Breast epithelium (tissue), 4 donors: ENCODE measurements at regions not wholly inside any gene's neighbourhood (a gene's known extent, or its start where the extent isn't known, plus 50 kb on each side); places are given as distances from the start of the nearest gene placed in this dataset.

Experiments
- DNase-seq, 2 donors: peaks; one replicate each; pipeline ENCODE4 v3.0.0-alpha.2; 2019; ENCODE audit warnings: low spot score in 2 of 2
- H3K27ac ChIP-seq, 2 donors: fragments of 200-600 bp; sonication (generic) in 1 of 2; one replicate each; pipeline ENCODE4 v1.5.1; 2016 to 2019; ENCODE audit warnings: mild to moderate bottlenecking in 1 of 2
- H3K27me3 ChIP-seq, 2 donors: fragments of 200-600 bp; sonication (generic) in 1 of 2; one replicate each; pipeline versions ENCODE4 v1.5.1 to v1.6.0; 2017 to 2019; ENCODE audit warnings: control low read depth in 1 of 2, mild to moderate bottlenecking in 1 of 2
- H3K36me3 ChIP-seq: fragments of 200-600 bp; one replicate; pipeline ENCODE4 v1.5.1; 2019
- H3K4me1 ChIP-seq, 2 donors: fragments of 200-600 bp; sonication (generic); one replicate each; pipeline ENCODE4 v1.5.1; 2016 to 2019; ENCODE audit warnings: control low read depth in 1 of 2
- H3K4me3 ChIP-seq, 3 donors: fragments of 200-600 bp; sonication (generic); 1 replicate in 2 of 3; 2 replicates in 1 of 3; pipeline ENCODE4 v1.5.1; 2016 to 2019; ENCODE audit warnings: mild to moderate bottlenecking in 3 of 3, moderate library complexity in 2 of 3
- H3K9me3 ChIP-seq, 2 donors: fragments of 200-600 bp; sonication (generic) in 1 of 2; one replicate each; pipeline ENCODE4 v1.5.1; 2016 to 2019; ENCODE audit warnings: control low read depth in 1 of 2
- POLR2A ChIP-seq: fragments of 450-650 bp; IDR thresholded peaks from one replicate; pipeline ENCODE4 v1.6.1; 2016; ENCODE audit warnings: antibody characterized with exemption, mild to moderate bottlenecking, moderate library complexity
- POLR2AphosphoS5 ChIP-seq, 3 donors: sonication (generic); formaldehyde crosslinking; IDR thresholded peaks; one replicate each; pipeline ENCODE4 v1.6.1; 2017; ENCODE audit warnings: antibody characterized with exemption in 3 of 3
- intact Hi-C: fragments of 100-400 bp; cut with DNase I; formaldehyde crosslinking; loops from one replicate; pipeline ENCODE4 v1.15.1; 2023; ENCODE audit warnings: low total_unique reads
- TF ChIP-seq, protein P1 (sequence below), 3 donors: fragments of 450-650 bp; IDR thresholded peaks; one replicate each; pipeline ENCODE4 v1.5.1; 2016 to 2017; ENCODE audit warnings: antibody characterized with exemption in 3 of 3, mild to moderate bottlenecking in 3 of 3, moderate library complexity in 3 of 3

DNA sequence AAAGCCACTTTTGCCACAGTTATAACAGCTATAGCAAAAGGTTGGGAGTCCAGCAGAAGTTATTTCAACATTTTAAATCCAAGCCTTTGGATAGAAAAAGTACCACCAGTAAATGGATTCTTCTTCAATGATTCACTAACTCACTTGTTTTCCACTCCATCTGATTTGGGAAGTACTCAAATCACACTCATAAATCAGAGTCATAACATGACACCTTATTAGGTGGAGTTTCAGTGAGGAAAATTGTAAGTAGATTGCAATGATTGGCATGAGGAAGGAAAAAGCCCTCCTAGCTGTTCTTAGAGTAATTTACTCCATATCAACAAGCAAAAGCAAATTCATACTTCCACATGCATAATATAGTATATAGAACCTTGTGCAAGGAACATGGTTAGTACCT lies 132.9 kb downstream of the NR4A2 start:
- Histone ChIP-seq H3K4me3 (no peak overlapping the region), H3K36me3 (no peaks in the 10 kb centered on the region), H3K27ac (no peak overlapping the region), H3K27me3 (no peaks in the 10 kb centered on the region), H3K4me1 (no peaks in the 10 kb centered on the region), H3K9me3 (no peaks in the 10 kb centered on the region)
- DNase-seq, result no peak
- intact Hi-C loops, result no loop called here
- TF ChIP-seq POLR2A, result no peak
- TF ChIP-seq POLR2AphosphoS5 (IDR thresholded peaks at IDR 0.05), result no peak
- TF ChIP-seq, protein P1, sequence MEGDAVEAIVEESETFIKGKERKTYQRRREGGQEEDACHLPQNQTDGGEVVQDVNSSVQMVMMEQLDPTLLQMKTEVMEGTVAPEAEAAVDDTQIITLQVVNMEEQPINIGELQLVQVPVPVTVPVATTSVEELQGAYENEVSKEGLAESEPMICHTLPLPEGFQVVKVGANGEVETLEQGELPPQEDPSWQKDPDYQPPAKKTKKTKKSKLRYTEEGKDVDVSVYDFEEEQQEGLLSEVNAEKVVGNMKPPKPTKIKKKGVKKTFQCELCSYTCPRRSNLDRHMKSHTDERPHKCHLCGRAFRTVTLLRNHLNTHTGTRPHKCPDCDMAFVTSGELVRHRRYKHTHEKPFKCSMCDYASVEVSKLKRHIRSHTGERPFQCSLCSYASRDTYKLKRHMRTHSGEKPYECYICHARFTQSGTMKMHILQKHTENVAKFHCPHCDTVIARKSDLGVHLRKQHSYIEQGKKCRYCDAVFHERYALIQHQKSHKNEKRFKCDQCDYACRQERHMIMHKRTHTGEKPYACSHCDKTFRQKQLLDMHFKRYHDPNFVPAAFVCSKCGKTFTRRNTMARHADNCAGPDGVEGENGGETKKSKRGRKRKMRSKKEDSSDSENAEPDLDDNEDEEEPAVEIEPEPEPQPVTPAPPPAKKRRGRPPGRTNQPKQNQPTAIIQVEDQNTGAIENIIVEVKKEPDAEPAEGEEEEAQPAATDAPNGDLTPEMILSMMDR (IDR thresholded peaks at IDR 0.05), result no peak

DNA sequence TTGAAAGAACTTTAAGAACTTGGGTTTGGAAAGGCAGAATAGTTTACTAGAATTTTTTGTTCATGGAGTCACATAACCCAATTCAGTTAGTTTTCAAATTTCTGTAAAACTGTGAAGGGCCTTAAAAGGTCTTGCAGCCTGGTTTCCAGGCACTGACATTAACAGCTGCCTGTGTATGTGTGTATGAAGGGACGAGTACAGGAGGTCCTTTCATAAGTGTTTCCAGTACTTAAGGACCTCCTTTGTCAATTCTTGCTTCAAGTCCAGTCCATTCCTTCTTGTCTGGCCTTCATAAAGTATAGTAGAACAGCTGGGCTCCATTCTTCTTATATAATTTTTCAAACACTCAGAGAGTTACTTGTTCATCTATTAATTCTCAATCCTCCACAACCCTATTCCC lies 136.5 kb downstream of the NR4A2 start:
- no peak overlapping the region for H3K27ac ChIP-seq
- no peaks in the 10 kb centered on the region for H3K27me3 ChIP-seq
- H3K36me3 ChIP-seq, result no peaks in the 10 kb centered on the region
- H3K4me3 ChIP-seq, result no peak overlapping the region
- intact Hi-C loops, result no loop called here
- H3K9me3 ChIP-seq, result no peaks in the 10 kb centered on the region
- no peak for TF ChIP-seq POLR2AphosphoS5 (IDR thresholded peaks at IDR 0.05)
- TF ChIP-seq, protein P1 (IDR thresholded peaks at IDR 0.05), result no peak
- no peak for TF ChIP-seq POLR2A
- DNase-seq, result no peak
- H3K4me1 ChIP-seq, result no peaks in the 10 kb centered on the region

DNA sequence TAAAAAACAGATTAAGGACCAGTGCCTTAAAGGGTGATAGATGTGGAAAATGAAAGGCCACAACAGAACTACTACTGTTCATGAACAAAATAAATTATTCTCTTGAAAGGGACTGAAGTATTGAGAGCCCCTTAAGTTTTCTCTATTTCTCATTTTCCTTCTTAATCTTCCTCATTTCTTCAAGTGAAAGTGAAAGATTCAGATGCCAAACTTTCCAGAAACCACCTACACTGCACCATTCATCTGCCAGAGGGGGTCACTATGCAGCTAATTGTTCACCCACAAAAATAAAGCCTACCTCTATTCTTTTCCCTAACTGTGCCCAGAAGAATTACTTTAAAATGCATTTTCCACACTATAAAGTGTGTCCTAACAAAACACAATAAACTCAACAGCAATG lies 140.1 kb downstream of the NR4A2 start:
- TF ChIP-seq, protein P1 (IDR thresholded peaks at IDR 0.05), result no peak
- TF ChIP-seq POLR2A, result no peak
- TF ChIP-seq POLR2AphosphoS5 (IDR thresholded peaks at IDR 0.05), result no peak
- Histone ChIP-seq H3K4me3 (no peak overlapping the region), H3K36me3 (no peaks in the 10 kb centered on the region), H3K4me1 (no peaks in the 10 kb centered on the region), H3K27me3 (no peaks in the 10 kb centered on the region), H3K27ac (no peak overlapping the region), H3K9me3 (no peaks in the 10 kb centered on the region)
- intact Hi-C loops, result no loop called here
- no peak for DNase-seq

DNA sequence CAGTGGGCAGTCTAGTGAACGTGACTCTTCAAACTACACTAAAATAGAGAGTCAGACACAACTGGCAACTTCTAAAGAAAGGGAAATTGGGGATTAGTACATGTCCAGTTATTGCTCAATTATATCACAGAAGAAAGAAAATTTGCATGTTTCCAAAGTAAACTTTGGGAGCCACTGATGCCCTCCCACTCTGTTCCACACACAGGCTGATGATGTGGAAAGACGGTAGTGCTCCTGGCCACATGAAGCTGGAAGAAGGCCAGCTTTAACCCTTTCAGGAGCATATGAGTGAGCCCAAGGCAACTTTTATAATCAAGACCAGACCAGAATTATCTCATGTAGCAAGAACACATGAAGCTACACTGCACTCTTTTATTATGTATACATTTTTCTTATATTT lies 141.0 kb downstream of the NR4A2 start:
- H3K27ac ChIP-seq, result no peak overlapping the region
- intact Hi-C loops, result no loop called here
- no peak for TF ChIP-seq POLR2AphosphoS5 (IDR thresholded peaks at IDR 0.05)
- TF ChIP-seq, protein P1 (IDR thresholded peaks at IDR 0.05), result no peak
- no peak for TF ChIP-seq POLR2A
- H3K4me1 ChIP-seq, result no peaks in the 10 kb centered on the region
- no peak for DNase-seq
- H3K27me3 ChIP-seq, result no peaks in the 10 kb centered on the region
- no peaks in the 10 kb centered on the region for H3K36me3 ChIP-seq
- no peaks in the 10 kb centered on the region for H3K9me3 ChIP-seq
- no peak overlapping the region for H3K4me3 ChIP-seq

DNA sequence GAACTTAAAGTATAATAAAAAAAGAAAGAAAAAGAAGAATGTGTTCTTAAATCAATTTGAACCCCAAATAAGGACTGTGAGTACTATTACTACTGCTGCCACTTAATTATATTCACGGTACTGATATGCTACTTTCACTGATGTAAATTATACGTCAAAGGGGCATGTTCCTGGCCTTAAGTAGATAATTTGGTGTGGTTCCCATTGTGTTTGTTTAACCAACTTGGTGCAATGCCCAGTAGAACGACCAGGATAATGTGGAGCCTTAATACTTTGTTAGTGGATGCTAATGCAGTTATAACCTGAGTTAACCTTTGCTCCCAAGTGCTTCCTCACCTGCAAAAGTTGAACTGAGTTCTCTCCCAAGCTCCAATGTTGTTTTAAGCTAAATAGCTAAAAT lies 142.0 kb downstream of the NR4A2 start:
- no peak for DNase-seq
- no peaks in the 10 kb centered on the region for H3K4me1 ChIP-seq
- H3K36me3 ChIP-seq, result no peaks in the 10 kb centered on the region
- H3K9me3 ChIP-seq, result no peaks in the 10 kb centered on the region
- no peaks in the 10 kb centered on the region for H3K27me3 ChIP-seq
- H3K27ac ChIP-seq, result no peak overlapping the region
- no peak overlapping the region for H3K4me3 ChIP-seq
- TF ChIP-seq, protein P1 (IDR thresholded peaks at IDR 0.05), result no peak
- TF ChIP-seq POLR2A (no peak), POLR2AphosphoS5 (IDR thresholded peaks at IDR 0.05) (no peak)
- intact Hi-C loops, result no loop called here
